ENCODE measurements at regions not wholly inside any gene's neighbourhood (a gene's known extent, or its start where the extent isn't known, plus 50 kb on each side); places are given as distances from the start of the nearest gene placed in this dataset.

- no peak for TF ChIP-seq HMG20A (CRISPR knock-in tag; IDR thresholded peaks at IDR 0.05; ENCODE audit: borderline replicate concordance)
- no peak for TF ChIP-seq SNAPC4 (CRISPR knock-in tag; IDR thresholded peaks at IDR 0.05)
- TF ChIP-seq, protein P1, sequence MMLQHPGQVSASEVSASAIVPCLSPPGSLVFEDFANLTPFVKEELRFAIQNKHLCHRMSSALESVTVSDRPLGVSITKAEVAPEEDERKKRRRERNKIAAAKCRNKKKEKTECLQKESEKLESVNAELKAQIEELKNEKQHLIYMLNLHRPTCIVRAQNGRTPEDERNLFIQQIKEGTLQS (CRISPR knock-in tag; IDR thresholded peaks at IDR 0.05): no peak
- no peak for TF ChIP-seq POLR2A (IDR thresholded peaks at IDR 0.05; ENCODE audit: insufficient read depth in 1 of 2, low read depth in 2 of 2, low read length in 2 of 2)
- no peak for TF ChIP-seq ZNF33A (CRISPR knock-in tag; IDR thresholded peaks at IDR 0.05; ENCODE audit: borderline replicate concordance)
- TF ChIP-seq RAD21 (CRISPR knock-in tag; IDR thresholded peaks at IDR 0.05): no peak
- TF ChIP-seq ZBTB3 (CRISPR knock-in tag; IDR thresholded peaks at IDR 0.05; ENCODE audit: borderline replicate concordance, low read depth): no peak
Measured at GRCh38 chr6:2508071-2508470, 242.7 kb downstream of the MYLK4 start (continued).

GRCh38 chr6:2507521-2508037 is 243.1 kb downstream of the MYLK4 start:
- Histone ChIP-seq H3K9me3 (ENCODE audit: low read length) (no peaks in the 10 kb centered on the region), H3K36me3 (replicated peaks in 1 of 2; ENCODE audit: control insufficient read depth in 1 of 2, insufficient read depth in 2 of 2, low read length in 2 of 2) (no peaks in the 10 kb centered on the region), H2AFZ (ENCODE audit: low read length) (no peak overlapping the region), H3K9ac (ENCODE audit: insufficient read depth, low read depth, low read length) (no peak overlapping the region), H4K20me1 (ENCODE audit: insufficient read depth, low read length) (no peaks in the 10 kb centered on the region), H3K27ac (ENCODE audit: extremely low read length, insufficient read depth, low read length) (no peak overlapping the region), H3K4me1 (ENCODE audit: insufficient read depth, low read length) (peaks cover 27% of the 10 kb centered on the region), H3K79me2 (ENCODE audit: insufficient read depth, low read length) (no peaks in the 10 kb centered on the region), H3K4me3 (replicated peaks in 1 of 3; ENCODE audit: insufficient read depth in 1 of 3, low read depth in 2 of 3, low read length in 3 of 3) (no peak overlapping the region), H3K27me3 (ENCODE audit: control insufficient read depth in 1 of 2, insufficient read depth in 2 of 2, low read length in 2 of 2) (no peaks in the 10 kb centered on the region), H3K4me2 (ENCODE audit: low read depth, low read length) (no peak overlapping the region)
- no peak for DNase-seq (ENCODE audit: low spot score)
- no TSS peak for BruUV-seq (replicated peaks)
- no peak for FAIRE-seq
- ATAC-seq: no peak
- 82% methylated on average over 3 of the region's 3 CpGs for WGBS (ENCODE audit: low lambda C conversion rate)
- intact Hi-C loops (cut with micrococcal nuclease; ENCODE audit: unreplicated experiment): no loop called here
- ChIA-PET CTCF (ENCODE audit: low intra/inter-chr PET ratio, low total read pairs) (no interaction called here), POLR2A (no interaction called here)
- in situ Hi-C loops (cut with HindIII; ENCODE audit: extremely low pct_ligation_motif_present, low pct_unique_long_range_greater_than_20kb): no loop called here
- TF ChIP-seq ARID2 (CRISPR knock-in tag; IDR thresholded peaks at IDR 0.05; ENCODE audit: borderline replicate concordance) (no peak), FOXA1 (IDR thresholded peaks at IDR 0.05) (no peak), FOXA1 (CRISPR knock-in tag; IDR thresholded peaks at IDR 0.05) (no peak), NPAS2 (CRISPR knock-in tag; IDR thresholded peaks at IDR 0.05; ENCODE audit: borderline replicate concordance) (no peak), PREB (CRISPR knock-in tag; IDR thresholded peaks at IDR 0.05) (no peak), SALL1 (CRISPR knock-in tag; IDR thresholded peaks at IDR 0.05) (no peak), ZSCAN29 (CRISPR knock-in tag; conservative IDR thresholded peaks at IDR 0.05) (no peak), ZNF34 (CRISPR knock-in tag; IDR thresholded peaks at IDR 0.05; ENCODE audit: borderline replicate concordance) (no peak), ZMYM2 (CRISPR knock-in tag; IDR thresholded peaks at IDR 0.05) (no peak)
- TF ChIP-seq, protein P2, sequence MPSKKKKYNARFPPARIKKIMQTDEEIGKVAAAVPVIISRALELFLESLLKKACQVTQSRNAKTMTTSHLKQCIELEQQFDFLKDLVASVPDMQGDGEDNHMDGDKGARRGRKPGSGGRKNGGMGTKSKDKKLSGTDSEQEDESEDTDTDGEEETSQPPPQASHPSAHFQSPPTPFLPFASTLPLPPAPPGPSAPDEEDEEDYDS (CRISPR knock-in tag; IDR thresholded peaks at IDR 0.05): no peak
- TF ChIP-seq, protein P3, sequence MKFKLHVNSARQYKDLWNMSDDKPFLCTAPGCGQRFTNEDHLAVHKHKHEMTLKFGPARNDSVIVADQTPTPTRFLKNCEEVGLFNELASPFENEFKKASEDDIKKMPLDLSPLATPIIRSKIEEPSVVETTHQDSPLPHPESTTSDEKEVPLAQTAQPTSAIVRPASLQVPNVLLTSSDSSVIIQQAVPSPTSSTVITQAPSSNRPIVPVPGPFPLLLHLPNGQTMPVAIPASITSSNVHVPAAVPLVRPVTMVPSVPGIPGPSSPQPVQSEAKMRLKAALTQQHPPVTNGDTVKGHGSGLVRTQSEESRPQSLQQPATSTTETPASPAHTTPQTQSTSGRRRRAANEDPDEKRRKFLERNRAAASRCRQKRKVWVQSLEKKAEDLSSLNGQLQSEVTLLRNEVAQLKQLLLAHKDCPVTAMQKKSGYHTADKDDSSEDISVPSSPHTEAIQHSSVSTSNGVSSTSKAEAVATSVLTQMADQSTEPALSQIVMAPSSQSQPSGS (CRISPR knock-in tag; IDR thresholded peaks at IDR 0.05): no peak
